ENCODE measurements at regions not wholly inside any gene's neighbourhood (a gene's known extent, or its start where the extent isn't known, plus 50 kb on each side); places are given as distances from the start of the nearest gene placed in this dataset.
"Not testable (repeated sequence)": the region's sequence is repeated elsewhere in the genome, so short reads cannot be mapped to it uniquely, and the experiment has no call there.

DNA sequence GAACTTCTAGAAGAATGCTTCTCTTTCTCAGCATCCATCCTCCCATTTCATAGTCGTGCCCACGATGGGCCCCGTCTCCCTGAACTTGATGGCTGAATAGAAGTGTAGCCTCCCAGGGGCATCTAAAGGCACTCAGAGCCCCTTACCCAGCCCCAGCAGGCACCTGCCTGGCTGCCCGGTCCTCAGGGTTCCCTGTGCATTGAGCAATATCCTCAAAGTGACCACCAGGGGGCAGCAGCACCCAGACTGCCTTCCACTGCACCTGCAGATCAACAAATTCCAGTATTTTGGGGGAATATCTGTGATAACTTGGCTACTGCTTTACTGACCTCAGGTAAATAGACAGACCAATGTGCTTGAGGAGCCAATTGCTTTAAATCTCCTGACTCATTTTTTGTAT is 2707.9 kb upstream of the TPTE start:
- TF ChIP-seq CTCF, POLR2A (IDR thresholded peaks at IDR 0.05): not testable (repeated sequence)
